Ovary (tissue), 7 donors: ENCODE measurements at regions not wholly inside any gene's neighbourhood (a gene's known extent, or its start where the extent isn't known, plus 50 kb on each side); places are given as distances from the start of the nearest gene placed in this dataset.

Source experiments
- DNase-seq, 5 donors: peaks; one replicate each; pipeline ENCODE4 v3.0.0-alpha.2; 2019 to 2020
- H3K27ac ChIP-seq, 2 donors: fragments of 200-600 bp; one replicate each; pipeline versions ENCODE4 v1.5.1 to v1.8.0; 2019 to 2022
- H3K27me3 ChIP-seq: fragments of 200-600 bp; one replicate; pipeline ENCODE4 v1.8.0; 2022
- H3K36me3 ChIP-seq: fragments of 200-600 bp; sonication (generic); one replicate; pipeline ENCODE4 v1.5.1; 2019
- H3K4me1 ChIP-seq: one replicate; pipeline ENCODE4 v1.8.1; 2013; ENCODE audit warnings: mild to moderate bottlenecking, moderate library complexity; ENCODE audit not compliant: insufficient read depth
- H3K4me3 ChIP-seq: fragments of 200-600 bp; sonication (generic); one replicate; pipeline ENCODE4 v1.5.1; 2017
- H3K9me3 ChIP-seq, 2 donors: fragments of 200-600 bp in 1 of 2; sonication (generic) in 1 of 2; one replicate each; pipeline versions ENCODE4 v1.5.1 to v1.8.1; 2013 to 2019; ENCODE audit warnings: mild to moderate bottlenecking in 1 of 2, moderate library complexity in 1 of 2
- EP300 ChIP-seq: sonication (generic); formaldehyde crosslinking; IDR thresholded peaks from one replicate; pipeline ENCODE4 v1.6.1; 2017; ENCODE audit warnings: antibody characterized with exemption
- POLR2A ChIP-seq: fragments of 450-650 bp; IDR thresholded peaks from one replicate; pipeline ENCODE4 v1.6.1; 2017; ENCODE audit warnings: antibody characterized with exemption, mild to moderate bottlenecking, moderate library complexity
- WGBS, 3 donors: extraction: QIAGEN DNeasy Blood & Tissue Kit in 1 of 3; methylation state at CpG; one replicate each; pipeline versions ENCODE4 v1.1.5 to v1.1.7; 2013 to 2017; 5-methylcytosine and 5-hydroxymethylcytosine counted together
- intact Hi-C, 4 donors: fragments of 100-400 bp; cut with DNase I; formaldehyde crosslinking; loops; one replicate each; pipeline versions ENCODE4 v1.11.0 to v1.15.1; 2022 to 2023
- TF ChIP-seq, protein P1 (sequence below), 3 donors: fragments of 450-650 bp in 2 of 3; fragments of 200-600 bp in 1 of 3; IDR thresholded peaks; one replicate each; pipeline versions ENCODE4 v1.5.1 to v1.8.0; 2016 to 2022; ENCODE audit warnings: antibody characterized with exemption in 3 of 3, mild to moderate bottlenecking in 1 of 3
- donor health status: DM: no; HTN: no; CAD: no; lungs with moderate emphysema.
- donor health status: DM: no; HTN: no; CAD: no.
- donor health status: Bipolar disorder and iron deficiency.
- donor health status: DM: no; HTN: no; CAD: no.
- donor health status: DM: yes; HTN: yes; CAD: no.

DNA sequence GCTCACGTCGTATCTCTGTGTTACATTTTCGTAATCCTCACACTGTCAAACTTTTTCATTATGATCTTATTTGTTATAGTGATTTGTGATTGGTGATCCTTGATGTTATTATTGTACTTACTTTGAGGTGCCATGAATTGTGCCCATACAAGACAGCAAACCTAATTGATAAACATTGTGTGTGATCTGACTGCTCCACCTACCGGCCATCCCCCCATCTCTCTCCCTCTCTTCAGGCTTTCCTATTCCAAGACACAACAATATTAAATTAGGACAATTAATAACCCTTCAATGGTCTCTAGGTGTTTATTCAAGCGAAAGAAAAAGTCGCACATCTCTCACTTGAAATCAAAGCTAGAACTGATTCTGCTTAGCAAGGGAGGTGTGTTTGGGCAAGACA is 349.3 kb downstream of the RBM26 start:
- TF ChIP-seq, protein P1, sequence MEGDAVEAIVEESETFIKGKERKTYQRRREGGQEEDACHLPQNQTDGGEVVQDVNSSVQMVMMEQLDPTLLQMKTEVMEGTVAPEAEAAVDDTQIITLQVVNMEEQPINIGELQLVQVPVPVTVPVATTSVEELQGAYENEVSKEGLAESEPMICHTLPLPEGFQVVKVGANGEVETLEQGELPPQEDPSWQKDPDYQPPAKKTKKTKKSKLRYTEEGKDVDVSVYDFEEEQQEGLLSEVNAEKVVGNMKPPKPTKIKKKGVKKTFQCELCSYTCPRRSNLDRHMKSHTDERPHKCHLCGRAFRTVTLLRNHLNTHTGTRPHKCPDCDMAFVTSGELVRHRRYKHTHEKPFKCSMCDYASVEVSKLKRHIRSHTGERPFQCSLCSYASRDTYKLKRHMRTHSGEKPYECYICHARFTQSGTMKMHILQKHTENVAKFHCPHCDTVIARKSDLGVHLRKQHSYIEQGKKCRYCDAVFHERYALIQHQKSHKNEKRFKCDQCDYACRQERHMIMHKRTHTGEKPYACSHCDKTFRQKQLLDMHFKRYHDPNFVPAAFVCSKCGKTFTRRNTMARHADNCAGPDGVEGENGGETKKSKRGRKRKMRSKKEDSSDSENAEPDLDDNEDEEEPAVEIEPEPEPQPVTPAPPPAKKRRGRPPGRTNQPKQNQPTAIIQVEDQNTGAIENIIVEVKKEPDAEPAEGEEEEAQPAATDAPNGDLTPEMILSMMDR (IDR thresholded peaks at IDR 0.05), result no peak
- TF ChIP-seq EP300 (no peak), POLR2A (no peak)
- no peak for DNase-seq
- WGBS, 3 donors, result 85 to 91% (median 91%) methylated on average over 6 of the region's 6 CpGs
- no peak overlapping the region for H3K4me3 ChIP-seq
- H3K4me1 ChIP-seq, result no peaks in the 10 kb centered on the region
- H3K36me3 ChIP-seq, result no peaks in the 10 kb centered on the region
- H3K27me3 ChIP-seq, result no peaks in the 10 kb centered on the region
- intact Hi-C loops, result no loop called here
- H3K9me3 ChIP-seq, result no peaks in the 10 kb centered on the region
- H3K27ac ChIP-seq, result no peak overlapping the region

DNA sequence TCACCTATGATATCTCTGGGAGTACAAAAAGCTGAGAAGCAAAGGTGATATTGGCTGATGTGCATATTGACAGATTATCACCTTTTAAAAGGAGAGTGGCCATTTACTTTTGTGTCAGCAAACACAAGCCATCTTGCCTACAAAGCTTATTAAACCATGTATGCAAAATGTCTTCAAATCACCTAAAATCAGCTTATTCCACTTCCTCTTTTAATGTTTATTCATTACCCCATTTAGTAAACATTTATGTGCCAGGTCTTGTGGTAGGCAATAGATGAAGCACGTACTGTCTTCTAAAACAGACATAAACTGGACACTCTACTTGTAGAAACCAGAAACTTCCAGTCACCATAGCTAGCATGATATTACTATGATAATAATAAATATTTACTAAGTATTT is 354.6 kb downstream of the RBM26 start:
- TF ChIP-seq EP300 (no peak), POLR2A (no peak)
- TF ChIP-seq, protein P1 (IDR thresholded peaks at IDR 0.05), result no peak
- WGBS, 3 donors, result 56 to 74% (median 65%) methylated on average over 1 of the region's 1 CpG
- intact Hi-C loops, result no loop called here

DNA sequence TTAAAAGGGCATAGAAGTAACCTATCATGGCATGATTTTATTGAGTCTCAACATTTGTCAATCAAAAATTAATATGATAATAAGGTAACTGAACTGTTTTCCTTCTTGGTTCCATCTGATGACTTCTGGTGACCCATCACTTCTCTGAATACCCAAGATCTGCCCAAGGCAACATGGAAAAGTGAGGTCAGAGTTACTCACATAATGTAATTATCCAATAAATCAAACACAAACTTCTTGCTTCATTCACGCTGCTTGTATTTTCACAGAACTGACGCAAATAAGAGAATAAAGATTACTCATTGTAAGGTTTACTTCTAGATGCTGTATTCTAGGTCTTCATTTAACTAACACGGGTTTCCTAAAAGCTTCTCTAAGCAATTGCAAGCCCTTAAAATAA is 361.6 kb downstream of the RBM26 start:
- 73 to 79% (median 75%) methylated on average over 3 of the region's 3 CpGs for WGBS, 3 donors
- Histone ChIP-seq H3K27me3 (no peaks in the 10 kb centered on the region), H3K4me1 (no peaks in the 10 kb centered on the region), H3K36me3 (no peaks in the 10 kb centered on the region), H3K27ac (no peak overlapping the region), H3K9me3 (no peaks in the 10 kb centered on the region), H3K4me3 (no peak overlapping the region)
- no peak for DNase-seq
- intact Hi-C loops, result no loop called here
- no peak for TF ChIP-seq EP300
- TF ChIP-seq, protein P1 (IDR thresholded peaks at IDR 0.05), result no peak
- TF ChIP-seq POLR2A, result no peak

More for the DNA sequence above, 354.6 kb downstream of the RBM26 start:
- Histone ChIP-seq H3K4me3 (no peak overlapping the region), H3K9me3 (no peaks in the 10 kb centered on the region), H3K27me3 (no peaks in the 10 kb centered on the region), H3K27ac (no peak overlapping the region), H3K4me1 (no peaks in the 10 kb centered on the region), H3K36me3 (no peaks in the 10 kb centered on the region)
- DNase-seq, result no peak

DNA sequence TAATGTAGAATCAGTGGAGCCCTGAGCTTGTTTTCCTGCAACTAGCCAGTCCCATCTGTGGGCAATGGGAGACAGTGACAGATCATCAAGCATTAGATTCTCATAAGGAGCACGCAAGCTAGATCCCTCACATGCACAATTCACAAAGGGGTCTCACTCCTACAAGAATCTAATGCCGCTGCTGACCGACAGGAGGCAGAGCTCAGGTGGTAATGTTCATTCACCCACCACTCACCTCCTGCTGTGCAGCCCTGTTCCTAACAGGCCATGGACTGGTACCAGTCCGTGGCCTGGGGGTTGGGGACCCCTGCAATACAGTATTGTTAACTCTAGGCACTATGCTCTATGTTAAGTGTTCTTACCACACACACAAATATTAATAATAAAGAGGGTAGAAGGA is 362.8 kb downstream of the RBM26 start:
- WGBS, 3 donors, result 64 to 84% (median 65%) methylated on average over 4 of the region's 4 CpGs
- no peaks in the 10 kb centered on the region for H3K36me3 ChIP-seq
- H3K4me1 ChIP-seq, result no peaks in the 10 kb centered on the region
- H3K27me3 ChIP-seq, result no peaks in the 10 kb centered on the region
- intact Hi-C loops, result no loop called here
- DNase-seq, result no peak
- H3K4me3 ChIP-seq, result no peak overlapping the region
- no peak overlapping the region for H3K27ac ChIP-seq
- no peaks in the 10 kb centered on the region for H3K9me3 ChIP-seq
- TF ChIP-seq EP300, result no peak
- TF ChIP-seq, protein P1 (IDR thresholded peaks at IDR 0.05), result no peak
- TF ChIP-seq POLR2A, result no peak

DNA sequence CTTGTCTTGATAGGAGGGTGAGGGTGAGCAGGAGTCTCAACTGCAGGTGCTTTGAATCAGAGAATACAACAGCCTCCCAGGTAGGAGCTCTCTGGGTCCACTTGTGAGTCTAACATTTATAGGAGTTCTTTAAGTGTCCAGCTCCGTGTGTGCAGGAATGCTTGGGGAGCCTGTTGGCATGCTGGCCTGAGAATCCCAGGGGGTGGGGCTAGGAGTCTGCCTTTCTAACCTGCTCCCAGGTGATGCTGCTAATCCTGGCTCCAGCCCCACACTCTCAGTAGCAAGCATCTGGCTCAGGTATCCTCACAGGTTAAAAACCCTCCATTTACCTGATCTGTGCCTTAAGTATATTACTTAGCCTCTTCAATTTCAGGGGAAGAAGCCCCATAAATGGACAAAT is 368.9 kb downstream of the RBM26 start:
- intact Hi-C loops, result no loop called here
- H3K4me3 ChIP-seq, result no peak overlapping the region
- H3K36me3 ChIP-seq, result no peaks in the 10 kb centered on the region
- H3K9me3 ChIP-seq, result no peaks in the 10 kb centered on the region
- WGBS, 3 donors, result 17 to 40% (median 18%) methylated on average over 1 of the region's 1 CpG
- TF ChIP-seq EP300 (no peak), POLR2A (no peak)
- TF ChIP-seq, protein P1 (IDR thresholded peaks at IDR 0.05), result no peak
- H3K27ac ChIP-seq, result no peak overlapping the region
- H3K4me1 ChIP-seq, result no peaks in the 10 kb centered on the region
- no peaks in the 10 kb centered on the region for H3K27me3 ChIP-seq
- DNase-seq, result no peak
